ENCODE measurements at regions not wholly inside any gene's neighbourhood (a gene's known extent, or its start where the extent isn't known, plus 50 kb on each side); places are given as distances from the start of the nearest gene placed in this dataset.
"Not testable (repeated sequence)": the region's sequence is repeated elsewhere in the genome, so short reads cannot be mapped to it uniquely, and the experiment has no call there.

GRCh38 chr3:158026236-158026635, 80.0 kb downstream of the SHOX2 start:
- DNase-seq (ENCODE audit: low read depth in 2 of 2), result no peak

GRCh38 chr3:158019897-158020296, 86.3 kb downstream of the SHOX2 start:
- not testable (repeated sequence) for DNase-seq (ENCODE audit: low read depth in 2 of 2)

GRCh38 chr3:158018462-158018861, 87.8 kb downstream of the SHOX2 start:
- no peak for DNase-seq (ENCODE audit: low read depth in 2 of 2)

GRCh38 chr3:158012901-158013300, 93.3 kb downstream of the SHOX2 start:
- DNase-seq (ENCODE audit: low read depth in 2 of 2), result no peak

GRCh38 chr3:158005391-158006100, 100.7 kb downstream of the SHOX2 start:
- no peak for DNase-seq (ENCODE audit: low read depth in 2 of 2)

GRCh38 chr3:157999246-157999645, 107.0 kb downstream of the SHOX2 start:
- peak in 1 of 2 donors; percentile 17 for DNase-seq (ENCODE audit: low read depth in 2 of 2)

GRCh38 chr3:157982359-157982758, 123.9 kb downstream of the SHOX2 start:
- no peak for DNase-seq (ENCODE audit: low read depth in 2 of 2)

GRCh38 chr3:157981819-157982218, 124.4 kb downstream of the SHOX2 start:
- DNase-seq (ENCODE audit: low read depth in 2 of 2), result no peak

GRCh38 chr3:157979022-157979421, 127.2 kb downstream of the SHOX2 start:
- no peak for DNase-seq (ENCODE audit: low read depth in 2 of 2)

GRCh38 chr3:157961665-157962064, 144.6 kb downstream of the SHOX2 start:
- no peak for DNase-seq (ENCODE audit: low read depth in 2 of 2)

- DNase-seq (ENCODE audit: low read depth in 2 of 2), result no peak
These were observed 147.8 kb downstream of the SHOX2 start for GRCh38 chr3:157958457-157958856.

- peak in 1 of 2 donors; percentile 7 for DNase-seq (ENCODE audit: low read depth in 2 of 2)
These were observed 149.4 kb downstream of the SHOX2 start for GRCh38 chr3:157956850-157957249.

GRCh38 chr3:157956176-157956575, 150.0 kb downstream of the SHOX2 start:
- DNase-seq (ENCODE audit: low read depth in 2 of 2), result no peak

- DNase-seq (ENCODE audit: low read depth in 2 of 2), result no peak
These were observed 152.7 kb downstream of the SHOX2 start for GRCh38 chr3:157953565-157953964.

GRCh38 chr3:157948605-157949383, 157.4 kb downstream of the SHOX2 start:
- DNase-seq (ENCODE audit: low read depth in 2 of 2), result no peak

GRCh38 chr3:157939166-157939565, 167.1 kb downstream of the SHOX2 start:
- no peak for DNase-seq (ENCODE audit: low read depth in 2 of 2)

- DNase-seq (ENCODE audit: low read depth in 2 of 2), result no peak
These were observed 168.0 kb downstream of the SHOX2 start for GRCh38 chr3:157938154-157938779.

GRCh38 chr3:157931517-157931916, 174.7 kb downstream of the SHOX2 start:
- peak in 1 of 2 donors; percentile 6 for DNase-seq (ENCODE audit: low read depth in 2 of 2)

- no peak for DNase-seq (ENCODE audit: low read depth in 2 of 2)
These were observed 176.0 kb downstream of the SHOX2 start for GRCh38 chr3:157930000-157930780.

- DNase-seq (ENCODE audit: low read depth in 2 of 2), result no peak
These were observed 179.4 kb downstream of the SHOX2 start for GRCh38 chr3:157926822-157927221.

GRCh38 chr3:157922614-157923013, 183.6 kb downstream of the SHOX2 start:
- no peak for DNase-seq (ENCODE audit: low read depth in 2 of 2)

- DNase-seq (ENCODE audit: low read depth in 2 of 2), result no peak
These were observed 184.4 kb downstream of the SHOX2 start for GRCh38 chr3:157921811-157922210.

Data from dermis microvascular lymphatic vessel endothelial cell (primary cell).